ENCODE measurements at regions not wholly inside any gene's neighbourhood (a gene's known extent, or its start where the extent isn't known, plus 50 kb on each side); places are given as distances from the start of the nearest gene placed in this dataset.

- TF ChIP-seq CTCF (IDR thresholded peaks at IDR 0.05) (no peak), POLR2A (IDR thresholded peaks at IDR 0.05) (no peak)
Measured at GRCh38 chr3:139129892-139130291, 85.2 kb upstream of the PRR23C start.
